H9 (cell line): ENCODE measurements at regions not wholly inside any gene's neighbourhood (a gene's known extent, or its start where the extent isn't known, plus 50 kb on each side); places are given as distances from the start of the nearest gene placed in this dataset.

Experiments
- DNase-seq: peaks from one replicate; pipeline ENCODE4 v3.0.0-alpha.2; 2017
- H2AFZ ChIP-seq: one replicate; pipeline ENCODE4 v1.6.1; 2013; ENCODE audit warnings: mild to moderate bottlenecking, low read length, control low read depth, moderate library complexity
- H2AK5ac ChIP-seq: 2 replicates; pipeline ENCODE4 v1.6.1; 2013; ENCODE audit warnings: low read length, control low read depth, mixed read lengths; ENCODE audit not compliant: insufficient read length
- H2BK120ac ChIP-seq: one replicate; pipeline ENCODE4 v1.6.1; 2013; ENCODE audit warnings: low read depth, mild to moderate bottlenecking, low read length, control low read depth, inconsistent platforms; ENCODE audit not compliant: poor library complexity, severe bottlenecking
- H2BK12ac ChIP-seq: 2 replicates; pipeline ENCODE4 v1.6.1; 2013; ENCODE audit warnings: low read length, control low read depth, mixed read lengths, low read depth; ENCODE audit not compliant: insufficient read length
- H2BK15ac ChIP-seq: 2 replicates; pipeline ENCODE4 v1.6.1; 2013; ENCODE audit warnings: low read depth, low read length, control low read depth
- H2BK20ac ChIP-seq: one replicate; pipeline ENCODE4 v1.6.1; 2013; ENCODE audit warnings: low read depth, mild to moderate bottlenecking, low read length, control low read depth, inconsistent platforms; ENCODE audit not compliant: poor library complexity, severe bottlenecking
- H2BK5ac ChIP-seq: 2 replicates; pipeline ENCODE4 v1.6.1; 2013; ENCODE audit warnings: low read length, control low read depth, mixed read lengths; ENCODE audit not compliant: insufficient read length
- H3K14ac ChIP-seq: 2 replicates; pipeline ENCODE4 v1.6.1; 2013; ENCODE audit warnings: low read length, control low read depth; ENCODE audit not compliant: insufficient read depth
- H3K18ac ChIP-seq: 2 replicates; pipeline ENCODE4 v1.6.1; 2013; ENCODE audit warnings: low read depth, mild to moderate bottlenecking, mixed read lengths, low read length, control low read depth; ENCODE audit not compliant: insufficient read length
- H3K23ac ChIP-seq: 2 replicates; pipeline ENCODE4 v1.6.1; 2013; ENCODE audit warnings: low read length, control low read depth, mixed read lengths, low read depth; ENCODE audit not compliant: insufficient read length
- H3K23me2 ChIP-seq: 2 replicates; pipeline ENCODE4 v1.6.1; 2013; ENCODE audit warnings: low read depth, mild to moderate bottlenecking, mixed read lengths, low read length, control low read depth; ENCODE audit not compliant: insufficient read length, poor library complexity, severe bottlenecking
- H3K27ac ChIP-seq: 2 replicates; pipeline ENCODE4 v1.5.1; 2013; ENCODE audit warnings: low read length, control low read depth, mixed read lengths, low read depth; ENCODE audit not compliant: insufficient read length
- H3K27me3 ChIP-seq: 2 replicates; pipeline ENCODE4 v1.6.1; 2013; ENCODE audit warnings: low read length, control low read depth, inconsistent platforms; ENCODE audit not compliant: insufficient read depth
- H3K4ac ChIP-seq: 2 replicates; pipeline ENCODE4 v1.6.1; 2013; ENCODE audit warnings: low read depth, mild to moderate bottlenecking, control low read depth, inconsistent platforms, low read length, moderate library complexity
- H3K4me1 ChIP-seq: 2 replicates; pipeline ENCODE4 v1.6.1; 2013; ENCODE audit warnings: low read length, control low read depth, inconsistent platforms; ENCODE audit not compliant: insufficient read depth
- H3K4me2 ChIP-seq: 2 replicates; pipeline ENCODE4 v1.6.1; 2013; ENCODE audit warnings: low read length, control low read depth, mixed read lengths; ENCODE audit not compliant: insufficient read length, insufficient read depth
- H3K56ac ChIP-seq: 2 replicates; pipeline ENCODE4 v1.6.1; 2013; ENCODE audit warnings: low read depth, mild to moderate bottlenecking, mixed read lengths, low read length, control low read depth; ENCODE audit not compliant: insufficient read length
- H3K79me1 ChIP-seq: 2 replicates; pipeline ENCODE4 v1.6.1; 2013; ENCODE audit warnings: low read depth, mild to moderate bottlenecking, moderate library complexity, low read length, control low read depth, inconsistent platforms; ENCODE audit not compliant: insufficient read depth, poor library complexity, severe bottlenecking
- H3K79me2 ChIP-seq: 2 replicates; pipeline ENCODE4 v1.6.1; 2013; ENCODE audit warnings: low read length, control low read depth, inconsistent platforms; ENCODE audit not compliant: insufficient read depth
- H3K9ac ChIP-seq: 2 replicates; pipeline ENCODE4 v1.6.1; 2013; ENCODE audit warnings: low read length, control low read depth, mixed read lengths; ENCODE audit not compliant: insufficient read length; ENCODE audit errors: extremely low read depth
- H3K9me3 ChIP-seq: one replicate; pipeline ENCODE4 v1.6.1; 2013; ENCODE audit warnings: low read depth, low read length, inconsistent platforms; ENCODE audit not compliant: control insufficient read depth
- H3T11ph ChIP-seq: one replicate; pipeline ENCODE4 v1.6.1; 2013; ENCODE audit warnings: mild to moderate bottlenecking, low read length, control low read depth, inconsistent platforms
- H4K20me1 ChIP-seq: one replicate; pipeline ENCODE4 v1.6.1; 2013; ENCODE audit not compliant: control insufficient read depth, insufficient read length, insufficient read depth
- H4K5ac ChIP-seq: 2 replicates; pipeline ENCODE4 v1.6.1; 2013; ENCODE audit warnings: low read depth, mild to moderate bottlenecking, mixed read lengths, low read length, control low read depth; ENCODE audit not compliant: insufficient read length
- H4K8ac ChIP-seq: replicated peaks from 2 replicates; pipeline ENCODE4 v1.6.1; 2013; ENCODE audit warnings: low read length, control low read depth, mixed read lengths, low read depth; ENCODE audit not compliant: insufficient read length
- H4K91ac ChIP-seq: 2 replicates; pipeline ENCODE4 v1.6.1; 2013; ENCODE audit warnings: low read depth, mild to moderate bottlenecking, moderate library complexity, mixed read lengths, low read length, control low read depth; ENCODE audit not compliant: insufficient read length
- H3K27ac Mint-ChIP-seq, 3 experiments: 2 replicates in 2 of 3; 3 replicates in 1 of 3; pipeline ENCODE4 v1.8.0; 2020 to 2021; ENCODE audit warnings: mixed read lengths in 3 of 3, mild to moderate bottlenecking in 1 of 3, moderate library complexity in 1 of 3
- H3K27me3 Mint-ChIP-seq: 2 replicates; pipeline ENCODE4 v1.8.0; 2021; ENCODE audit warnings: low read depth, mild to moderate bottlenecking, moderate library complexity, mixed read lengths
- H3K36me3 Mint-ChIP-seq, 3 experiments: 2 replicates in 2 of 3; 3 replicates in 1 of 3; pipeline ENCODE4 v1.8.0; 2020 to 2021; ENCODE audit warnings: low read depth in 3 of 3, mixed read lengths in 3 of 3; ENCODE audit not compliant: insufficient read depth in 1 of 3
- H3K4me1 Mint-ChIP-seq, 2 experiments: 2 replicates each; pipeline ENCODE4 v1.8.0; 2020; ENCODE audit warnings: mixed read lengths in 2 of 2
- H3K4me3 Mint-ChIP-seq, 2 experiments: 2 replicates in 1 of 2; 3 replicates in 1 of 2; pipeline ENCODE4 v1.8.0; 2020 to 2021; ENCODE audit warnings: mild to moderate bottlenecking in 2 of 2, mixed read lengths in 2 of 2, moderate library complexity in 1 of 2
- H3K9me3 Mint-ChIP-seq, 2 experiments: 2 replicates in 1 of 2; 3 replicates in 1 of 2; pipeline ENCODE4 v1.8.0; 2020; ENCODE audit warnings: mild to moderate bottlenecking in 2 of 2, mixed read lengths in 2 of 2, moderate library complexity in 1 of 2
- CTCF ChIP-seq: fragments of 200-600 bp; sonication (generic); conservative IDR thresholded peaks from 3 replicates; pipeline ENCODE4 v1.8.0; 2021; ENCODE audit warnings: antibody characterized with exemption, mild to moderate bottlenecking
- WGBS: extraction: QIAGEN DNeasy Blood & Tissue Kit; methylation state at CpG from one replicate; pipeline ENCODE4 v1.1.7; 2013; ENCODE audit warnings: missing lambda C conversion rate, low lambda C conversion rate, mixed read lengths; ENCODE audit not compliant: insufficient read length; ENCODE audit errors: extremely low coverage; 5-methylcytosine and 5-hydroxymethylcytosine counted together

GRCh38 chr13:73449252-73449651 lies 390.4 kb downstream of the KLF5 start:
- Histone ChIP-seq H4K5ac (no peak overlapping the region), H3K4me2 (no peak overlapping the region), H2BK12ac (no peak overlapping the region), H3K18ac (no peak overlapping the region), H4K91ac (no peak overlapping the region), H2AK5ac (no peak overlapping the region), H3K23ac (no peak overlapping the region), H2BK120ac (no peak overlapping the region), H3K14ac (no peak overlapping the region), H4K8ac (no peak overlapping the region), H2BK5ac (no peak overlapping the region), H4K20me1 (no peaks in the 10 kb centered on the region), H3K4me1 (no peaks in the 10 kb centered on the region), H3K9ac (no peak overlapping the region), H3K23me2 (no peaks in the 10 kb centered on the region), H2AFZ (no peak overlapping the region), H3K9me3 (no peaks in the 10 kb centered on the region), H3T11ph (no peak overlapping the region), H3K56ac (no peak overlapping the region), H3K4ac (no peak overlapping the region), H3K79me1 (no peaks in the 10 kb centered on the region), H3K27ac (no peak overlapping the region), H3K27me3 (no peaks in the 10 kb centered on the region), H2BK15ac (no peak overlapping the region), H2BK20ac (no peak overlapping the region), H3K79me2 (no peaks in the 10 kb centered on the region)
- no CpG with 5 or more reads among the region's 1 CpG for WGBS
- TF ChIP-seq CTCF = no peak
- peaks cover 8 to 10% of the 10 kb centered on the region in 2 experiments; a peak in 4 of 5 replicates for H3K9me3 Mint-ChIP-seq
- H3K27ac Mint-ChIP-seq = no peak overlapping the region
- peaks cover 2 to 10% (median 2%) of the 10 kb centered on the region in 3 experiments; a peak in 4 of 7 replicates for H3K36me3 Mint-ChIP-seq
- no peak for DNase-seq
- H3K27me3 Mint-ChIP-seq = peaks cover 2% of the 10 kb centered on the region; the same call in 1 of the 2 replicates
- H3K4me1 Mint-ChIP-seq = no peaks in the 10 kb centered on the region
- no peak overlapping the region for H3K4me3 Mint-ChIP-seq
